Uterus (tissue), 2 donors: ENCODE measurements at regions not wholly inside any gene's neighbourhood (a gene's known extent, or its start where the extent isn't known, plus 50 kb on each side); places are given as distances from the start of the nearest gene placed in this dataset.

Experiments
- POLR2A ChIP-seq, 2 donors: fragments of 450-650 bp; IDR thresholded peaks; one replicate each; pipeline ENCODE4 v1.6.1; 2016; ENCODE audit warnings: antibody characterized with exemption in 2 of 2, mild to moderate bottlenecking in 1 of 2, moderate library complexity in 1 of 2
- TF ChIP-seq, protein P1 (sequence below), 4 experiments: fragments of 200-600 bp in 2 of 4; fragments of 450-650 bp in 2 of 4; sonication (generic) in 2 of 4; IDR thresholded peaks; one replicate each; pipeline ENCODE4 v1.5.1; 2016 to 2019; ENCODE audit warnings: antibody characterized with exemption in 4 of 4, mild to moderate bottlenecking in 2 of 4, moderate library complexity in 1 of 4

DNA sequence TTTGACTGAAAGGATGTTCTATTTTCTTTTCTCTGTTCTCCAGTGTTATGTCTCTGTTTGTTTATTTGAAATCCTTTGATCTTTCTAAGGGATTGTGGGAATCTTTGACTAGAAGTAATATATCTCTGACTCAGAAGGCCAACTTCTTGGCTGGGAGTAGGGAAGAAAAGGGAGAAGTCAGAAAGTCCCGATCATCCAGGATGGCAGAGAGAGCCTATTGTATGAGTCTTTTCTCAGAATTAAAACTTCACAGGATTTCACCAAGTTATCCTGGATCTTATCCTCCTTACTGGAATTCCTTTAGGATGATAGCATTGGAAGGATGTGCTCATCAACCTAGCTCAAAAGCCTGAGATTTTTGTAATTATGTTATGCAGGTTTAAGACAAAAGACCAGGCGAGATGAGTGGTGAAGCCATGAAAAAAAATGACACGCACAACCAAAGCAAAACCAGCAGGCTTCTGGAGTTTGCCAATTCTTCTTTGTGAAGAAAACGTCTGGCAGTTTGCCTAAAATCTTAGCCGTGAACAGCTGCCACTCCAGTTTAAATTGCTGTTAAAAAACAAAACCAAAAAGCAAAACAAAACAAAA, 383.6 kb upstream of the SMIM21 start:
- TF ChIP-seq, protein P1, sequence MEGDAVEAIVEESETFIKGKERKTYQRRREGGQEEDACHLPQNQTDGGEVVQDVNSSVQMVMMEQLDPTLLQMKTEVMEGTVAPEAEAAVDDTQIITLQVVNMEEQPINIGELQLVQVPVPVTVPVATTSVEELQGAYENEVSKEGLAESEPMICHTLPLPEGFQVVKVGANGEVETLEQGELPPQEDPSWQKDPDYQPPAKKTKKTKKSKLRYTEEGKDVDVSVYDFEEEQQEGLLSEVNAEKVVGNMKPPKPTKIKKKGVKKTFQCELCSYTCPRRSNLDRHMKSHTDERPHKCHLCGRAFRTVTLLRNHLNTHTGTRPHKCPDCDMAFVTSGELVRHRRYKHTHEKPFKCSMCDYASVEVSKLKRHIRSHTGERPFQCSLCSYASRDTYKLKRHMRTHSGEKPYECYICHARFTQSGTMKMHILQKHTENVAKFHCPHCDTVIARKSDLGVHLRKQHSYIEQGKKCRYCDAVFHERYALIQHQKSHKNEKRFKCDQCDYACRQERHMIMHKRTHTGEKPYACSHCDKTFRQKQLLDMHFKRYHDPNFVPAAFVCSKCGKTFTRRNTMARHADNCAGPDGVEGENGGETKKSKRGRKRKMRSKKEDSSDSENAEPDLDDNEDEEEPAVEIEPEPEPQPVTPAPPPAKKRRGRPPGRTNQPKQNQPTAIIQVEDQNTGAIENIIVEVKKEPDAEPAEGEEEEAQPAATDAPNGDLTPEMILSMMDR (IDR thresholded peaks at IDR 0.05): no peak
- no peak for TF ChIP-seq POLR2A (IDR thresholded peaks at IDR 0.05)
